Heart right ventricle (tissue), 16 donors: ENCODE measurements at regions not wholly inside any gene's neighbourhood (a gene's known extent, or its start where the extent isn't known, plus 50 kb on each side); places are given as distances from the start of the nearest gene placed in this dataset.
"Not testable (repeated sequence)": the region's sequence is repeated elsewhere in the genome, so short reads cannot be mapped to it uniquely, and the experiment has no call there.

Experiments
- ATAC-seq, 8 donors: fragments of 200-7000 bp; cut with Tn5 transposase; one replicate each; pipeline ENCODE4 v1.9.1; 2020; ENCODE audit warnings: mild to moderate bottlenecking in 8 of 8, moderate library complexity in 8 of 8, moderate number of reproducible peaks in 1 of 8
- DNase-seq, 2 donors: peaks; one replicate each; pipeline ENCODE4 v3.0.0-alpha.2; 2020
- H3K27ac ChIP-seq, 10 donors: fragments of 200-600 bp; sonication (generic) in 2 of 10; one replicate each; pipeline versions ENCODE4 v1.5.0 to v1.8.0; 2020 to 2022; ENCODE audit warnings: mild to moderate bottlenecking in 3 of 10
- H3K27me3 ChIP-seq, 7 donors: fragments of 200-600 bp; one replicate each; pipeline ENCODE4 v1.8.0; 2021 to 2022; ENCODE audit warnings: mild to moderate bottlenecking in 2 of 7
- H3K36me3 ChIP-seq, 9 donors: fragments of 200-600 bp; sonication (generic) in 1 of 9; one replicate each; pipeline versions ENCODE4 v1.5.0 to v1.8.0; 2020 to 2022; ENCODE audit warnings: mild to moderate bottlenecking in 2 of 9
- H3K4me1 ChIP-seq, 9 donors: fragments of 200-600 bp; sonication (generic) in 1 of 9; one replicate each; pipeline versions ENCODE4 v1.5.0 to v1.8.0; 2020 to 2022; ENCODE audit warnings: mild to moderate bottlenecking in 4 of 9
- H3K4me3 ChIP-seq, 10 donors: fragments of 200-600 bp; sonication (generic) in 2 of 10; one replicate each; pipeline versions ENCODE4 v1.5.0 to v1.8.0; 2020 to 2022; ENCODE audit warnings: mild to moderate bottlenecking in 7 of 10, moderate library complexity in 2 of 10
- H3K9me3 ChIP-seq, 11 donors: fragments of 200-600 bp in 10 of 11; sonication (generic) in 2 of 11; one replicate each; pipeline versions ENCODE4 v1.5.0 to v1.8.0; 2013 to 2022; ENCODE audit warnings: mild to moderate bottlenecking in 2 of 11, control low read depth in 1 of 11, moderate library complexity in 1 of 11
- WGBS, 2 donors: extraction: QIAGEN DNeasy Blood & Tissue Kit; methylation state at CpG; one replicate each; pipeline ENCODE4 v1.1.7; 2013; ENCODE audit warnings: inconsistent platforms in 1 of 2; 5-methylcytosine and 5-hydroxymethylcytosine counted together
- intact Hi-C, 10 donors: fragments of 100-400 bp; cut with DNase I; formaldehyde crosslinking; loops; one replicate each; pipeline versions ENCODE4 v1.11.1 to v1.14.2; 2022
- TF ChIP-seq, protein P1 (sequence below), 9 donors: fragments of 200-600 bp; sonication (generic) in 2 of 9; IDR thresholded peaks; one replicate each; pipeline versions ENCODE4 v1.5.0 to v1.8.0; 2021 to 2022; ENCODE audit warnings: antibody characterized with exemption in 9 of 9, mild to moderate bottlenecking in 5 of 9, moderate library complexity in 1 of 9
- donor health status: Arrhythmogenic right ventricular cardiomyopathy.
- donor health status: ischemic (EF 13 %, LVEDD 7.1; RV severe dilation, severe dysfunction).
- donor health status: healthy with polysubstance abuse.
- donor health status: DM: no; HTN: yes; CAD: no.
- donor health status: DM: no; HTN: no; CAD: no.
- donor health status: ischemic (EF 25% LVEDD 6.9; RV normal size, moderate dysfunction).
- donor health status: ischemic (EF 25% LVEDD 5.7; RV mildly dilated, moderate dysfunction).
- donor health status: healthy.
- donor health status: DM: yes; HTN: yes; CAD: no.
- donor health status: Ischemic cardiomyopathy.
- donor health status: ischemic (EF 35%, LVEDD 5.7; RV mildly dilated, moderate dysfunction).
- donor health status: nonischemic (EF 11% LVEDD 7.7; RV severe dilation, severe dysfunction).
- donor health status: DM: yes; HTN: yes; CAD: no.
- donor health status: PGD.
- donor health status: ischemic (EF 29% LVEDD 5.4; RV normal size, mild dysfunction).
- donor health status: nonischemic (EF 23%, LVEDD 6.1; RV moderate dilation, normal function).

DNA sequence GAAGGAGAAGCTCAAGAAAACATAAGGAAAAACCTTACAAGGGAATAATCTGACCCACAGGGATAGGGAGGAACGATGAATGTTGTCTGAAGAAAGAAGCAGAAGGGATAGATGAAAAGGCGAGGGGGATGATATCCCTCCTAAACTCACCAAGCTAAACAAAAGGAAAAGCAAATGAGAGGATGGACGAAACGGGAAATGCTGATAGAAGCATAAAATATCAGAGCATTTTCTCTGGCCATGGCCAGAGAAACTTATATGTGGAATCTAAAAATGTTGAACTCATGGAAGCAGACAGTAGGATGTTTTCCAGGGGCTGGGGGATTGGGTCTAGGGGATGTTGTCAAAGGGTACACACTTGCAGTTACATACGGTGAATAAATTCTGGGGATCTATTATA, 148.4 kb upstream of the FOXQ1 start:
- 76 to 82% methylated on average over 5 of the region's 5 CpGs for WGBS, 2 donors
- peaks cover 0 to 28% (median 17%) of the 10 kb centered on the region in 7 donors for H3K27me3 ChIP-seq
- H3K4me3 ChIP-seq, result no peak overlapping the region
- no peaks in the 10 kb centered on the region for H3K4me1 ChIP-seq
- TF ChIP-seq, protein P1, sequence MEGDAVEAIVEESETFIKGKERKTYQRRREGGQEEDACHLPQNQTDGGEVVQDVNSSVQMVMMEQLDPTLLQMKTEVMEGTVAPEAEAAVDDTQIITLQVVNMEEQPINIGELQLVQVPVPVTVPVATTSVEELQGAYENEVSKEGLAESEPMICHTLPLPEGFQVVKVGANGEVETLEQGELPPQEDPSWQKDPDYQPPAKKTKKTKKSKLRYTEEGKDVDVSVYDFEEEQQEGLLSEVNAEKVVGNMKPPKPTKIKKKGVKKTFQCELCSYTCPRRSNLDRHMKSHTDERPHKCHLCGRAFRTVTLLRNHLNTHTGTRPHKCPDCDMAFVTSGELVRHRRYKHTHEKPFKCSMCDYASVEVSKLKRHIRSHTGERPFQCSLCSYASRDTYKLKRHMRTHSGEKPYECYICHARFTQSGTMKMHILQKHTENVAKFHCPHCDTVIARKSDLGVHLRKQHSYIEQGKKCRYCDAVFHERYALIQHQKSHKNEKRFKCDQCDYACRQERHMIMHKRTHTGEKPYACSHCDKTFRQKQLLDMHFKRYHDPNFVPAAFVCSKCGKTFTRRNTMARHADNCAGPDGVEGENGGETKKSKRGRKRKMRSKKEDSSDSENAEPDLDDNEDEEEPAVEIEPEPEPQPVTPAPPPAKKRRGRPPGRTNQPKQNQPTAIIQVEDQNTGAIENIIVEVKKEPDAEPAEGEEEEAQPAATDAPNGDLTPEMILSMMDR (IDR thresholded peaks at IDR 0.05), result no peak
- DNase-seq (no peak), ATAC-seq (no peak)
- intact Hi-C loops, result no loop called here
- H3K27ac ChIP-seq, result no peak overlapping the region
- no peaks in the 10 kb centered on the region for H3K9me3 ChIP-seq
- no peaks in the 10 kb centered on the region for H3K36me3 ChIP-seq

GRCh38 chr6:1162367-1163275, 149.3 kb upstream of the FOXQ1 start:
- H3K27ac ChIP-seq, result no peak overlapping the region
- H3K4me3 ChIP-seq, result no peak overlapping the region
- TF ChIP-seq, protein P1 (IDR thresholded peaks at IDR 0.05), result no peak
- DNase-seq, result no peak
- ATAC-seq, result no peak
- peaks cover 0 to 27% (median 15%) of the 10 kb centered on the region in 7 donors for H3K27me3 ChIP-seq
- H3K9me3 ChIP-seq, result no peaks in the 10 kb centered on the region
- intact Hi-C loops, result no loop called here
- WGBS, 2 donors, result 46 to 49% methylated on average over 8 of the region's 8 CpGs
- H3K4me1 ChIP-seq, result no peaks in the 10 kb centered on the region
- H3K36me3 ChIP-seq, result no peaks in the 10 kb centered on the region

DNA sequence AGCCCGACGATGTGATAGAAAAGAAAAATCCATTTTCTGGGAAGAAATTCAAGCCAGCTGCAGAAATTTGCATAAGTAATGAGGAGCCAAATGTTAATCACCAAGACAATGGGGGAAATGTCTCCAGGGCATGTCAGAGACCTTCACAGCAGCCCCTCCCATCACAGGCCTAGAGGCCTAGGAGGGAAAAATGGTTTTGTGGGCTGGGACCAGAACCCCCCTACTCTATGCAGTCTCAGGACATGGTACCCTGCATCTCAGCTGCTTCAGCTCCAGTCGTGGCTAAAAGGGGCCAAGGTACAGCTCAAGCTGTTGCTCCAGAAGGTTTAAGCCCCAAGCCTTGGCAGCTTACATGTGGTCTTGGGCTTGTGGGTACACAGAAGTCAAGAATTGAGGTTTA, 155.5 kb upstream of the FOXQ1 start:
- WGBS, 2 donors, result 84 to 87% methylated on average over 3 of the region's 3 CpGs
- ATAC-seq, H3K4me3 ChIP-seq: not testable (repeated sequence)

GRCh38 chr6:1153696-1154245, 158.1 kb upstream of the FOXQ1 start:
- Histone ChIP-seq H3K27ac (no peak overlapping the region), H3K36me3 (no peaks in the 10 kb centered on the region), H3K4me1 (peaks cover 0 to 6% (median 0%) of the 10 kb centered on the region in 9 donors), H3K4me3 (no peak overlapping the region), H3K27me3 (peaks cover 0 to 29% (median 15%) of the 10 kb centered on the region in 7 donors), H3K9me3 (no peaks in the 10 kb centered on the region)
- DNase-seq, result no peak
- no peak for ATAC-seq
- TF ChIP-seq, protein P1 (IDR thresholded peaks at IDR 0.05), result no peak
- intact Hi-C loops, result no loop called here

More for the DNA sequence above, 155.5 kb upstream of the FOXQ1 start:
- H3K36me3 ChIP-seq, H3K27ac ChIP-seq, H3K4me1 ChIP-seq, DNase-seq, H3K9me3 ChIP-seq, intact Hi-C loops: not testable (repeated sequence)
- peaks cover 0 to 33% (median 15%) of the 10 kb centered on the region in 7 donors for H3K27me3 ChIP-seq

DNA sequence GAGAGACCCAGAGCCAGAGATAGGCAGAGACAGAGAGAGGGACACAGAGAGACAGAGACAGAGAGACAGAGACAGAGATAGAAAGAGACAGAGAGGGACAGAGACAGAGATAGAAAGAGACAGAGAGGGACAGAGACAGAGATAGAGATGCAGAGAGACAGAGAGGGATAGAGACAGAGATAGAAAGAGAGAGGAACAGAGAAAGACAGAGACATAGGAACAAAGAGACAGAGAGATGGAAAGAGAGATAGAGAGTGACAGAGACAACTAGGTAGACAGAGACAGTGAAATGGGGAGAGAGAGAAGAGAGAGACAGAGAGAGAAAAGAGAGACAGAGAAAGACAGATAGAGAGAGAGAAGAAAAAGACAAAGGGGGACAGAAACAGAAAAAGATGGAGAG, 165.4 kb upstream of the FOXQ1 start:
- no peak for DNase-seq
- ATAC-seq, result no peak
- Histone ChIP-seq H3K9me3 (no peaks in the 10 kb centered on the region), H3K4me1 (no peaks in the 10 kb centered on the region), H3K27ac (no peak overlapping the region), H3K36me3 (no peaks in the 10 kb centered on the region), H3K27me3 (peaks cover 0 to 51% (median 44%) of the 10 kb centered on the region in 7 donors), H3K4me3 (no peak overlapping the region)
- TF ChIP-seq, protein P1 (IDR thresholded peaks at IDR 0.05), result no peak
- intact Hi-C loops, result no loop called here
